ENCODE measurements at regions not wholly inside any gene's neighbourhood (a gene's known extent, or its start where the extent isn't known, plus 50 kb on each side); places are given as distances from the start of the nearest gene placed in this dataset.

GRCh38 chr9:109830545-109830944 is 50.5 kb downstream of the PALM2AKAP2 start:
- no peak for ATAC-seq
- H3K27ac ChIP-seq = no peak overlapping the region
- H3K27me3 ChIP-seq (ENCODE audit: low read depth) = no peaks in the 10 kb centered on the region
- no peaks in the 10 kb centered on the region for H3K4me1 ChIP-seq
- no peak for DNase-seq
- H3K9me3 ChIP-seq = peaks cover 3% of the 10 kb centered on the region
- H3K36me3 ChIP-seq = no peaks in the 10 kb centered on the region
- no peak for TF ChIP-seq CTCF (IDR thresholded peaks at IDR 0.05)
- no peak overlapping the region for H3K4me3 ChIP-seq
- intact Hi-C loops (cut with DNase I) = no loop called here

GRCh38 chr9:109831998-109832658 is 52.1 kb downstream of the PALM2AKAP2 start:
- DNase-seq (no peak), ATAC-seq (no peak)
- Histone ChIP-seq H3K36me3 (no peaks in the 10 kb centered on the region), H3K27me3 (ENCODE audit: low read depth) (no peaks in the 10 kb centered on the region), H3K4me1 (no peaks in the 10 kb centered on the region), H3K9me3 (peaks cover 4% of the 10 kb centered on the region), H3K4me3 (no peak overlapping the region), H3K27ac (no peak overlapping the region)
- no peak for TF ChIP-seq CTCF (IDR thresholded peaks at IDR 0.05)
- intact Hi-C loops (cut with DNase I) = no loop called here

GRCh38 chr9:109834855-109835254 is 54.9 kb downstream of the PALM2AKAP2 start:
- no peak overlapping the region for H3K4me3 ChIP-seq
- intact Hi-C loops (cut with DNase I) = no loop called here
- no peak for DNase-seq
- no peaks in the 10 kb centered on the region for H3K36me3 ChIP-seq
- no peak for TF ChIP-seq CTCF (IDR thresholded peaks at IDR 0.05)
- ATAC-seq = no peak
- no peak overlapping the region for H3K27ac ChIP-seq
- no peaks in the 10 kb centered on the region for H3K4me1 ChIP-seq
- H3K27me3 ChIP-seq (ENCODE audit: low read depth) = no peaks in the 10 kb centered on the region
- peaks cover 4% of the 10 kb centered on the region for H3K9me3 ChIP-seq

GRCh38 chr9:109843641-109844040 is 63.6 kb downstream of the PALM2AKAP2 start:
- Histone ChIP-seq H3K27me3 (ENCODE audit: low read depth) (no peaks in the 10 kb centered on the region), H3K4me1 (no peaks in the 10 kb centered on the region), H3K4me3 (no peak overlapping the region), H3K9me3 (no peaks in the 10 kb centered on the region), H3K27ac (no peak overlapping the region), H3K36me3 (no peaks in the 10 kb centered on the region)
- intact Hi-C loops (cut with DNase I) = no loop called here
- peak; percentile 47 for DNase-seq
- no peak for TF ChIP-seq CTCF (IDR thresholded peaks at IDR 0.05)
- peak in 1 of 2 donors; percentile 59 for ATAC-seq

GRCh38 chr9:109845226-109845625 is 65.2 kb downstream of the PALM2AKAP2 start:
- H3K4me1 ChIP-seq = no peaks in the 10 kb centered on the region
- no peaks in the 10 kb centered on the region for H3K27me3 ChIP-seq (ENCODE audit: low read depth)
- no peak overlapping the region for H3K27ac ChIP-seq
- intact Hi-C loops (cut with DNase I) = no loop called here
- no peak for DNase-seq
- H3K9me3 ChIP-seq = no peaks in the 10 kb centered on the region
- no peak overlapping the region for H3K4me3 ChIP-seq
- ATAC-seq = no peak
- no peak for TF ChIP-seq CTCF (IDR thresholded peaks at IDR 0.05)
- no peaks in the 10 kb centered on the region for H3K36me3 ChIP-seq
